Calu3 (cell line): ENCODE measurements at regions not wholly inside any gene's neighbourhood (a gene's known extent, or its start where the extent isn't known, plus 50 kb on each side); places are given as distances from the start of the nearest gene placed in this dataset.

Experiments
- BruUV-seq: library from RNA; stranded (reverse); fragments of 400-500 nt; replicated peaks from 2 replicates; lab custom pipeline; 2021; lab: Mats Ljungman, UMichigan
- CTCF ChIA-PET: fragments of 300-600 bp; sonication (Branson Sonifier 250); formaldehyde crosslinking; loops from one replicate; lab custom pipeline; 2022; ENCODE audit warnings: antibody characterized with exemption; lab: Charles Lee
- DNase-seq: peaks from one replicate; pipeline ENCODE4 v3.0.0; 2022
- H3K27ac Mint-ChIP-seq: one replicate; pipeline ENCODE4 v1.8.0; 2022; ENCODE audit warnings: mixed read lengths; ENCODE audit not compliant: unreplicated experiment
- H3K27me3 Mint-ChIP-seq: one replicate; pipeline ENCODE4 v1.8.0; 2022; ENCODE audit warnings: mixed read lengths; ENCODE audit not compliant: unreplicated experiment
- H3K36me3 Mint-ChIP-seq: one replicate; pipeline ENCODE4 v1.8.0; 2022; ENCODE audit warnings: mild to moderate bottlenecking, moderate library complexity, mixed read lengths; ENCODE audit not compliant: insufficient read depth, unreplicated experiment
- H3K4me1 Mint-ChIP-seq: one replicate; pipeline ENCODE4 v1.8.0; 2022; ENCODE audit warnings: mild to moderate bottlenecking, low read depth, mixed read lengths; ENCODE audit not compliant: unreplicated experiment
- H3K4me3 Mint-ChIP-seq: one replicate; pipeline ENCODE4 v1.8.0; 2022; ENCODE audit warnings: mild to moderate bottlenecking, low read depth, moderate library complexity, mixed read lengths; ENCODE audit not compliant: unreplicated experiment
- H3K9me3 Mint-ChIP-seq: one replicate; pipeline ENCODE4 v1.8.0; 2022; ENCODE audit warnings: low read depth, mixed read lengths; ENCODE audit not compliant: unreplicated experiment
- intact Hi-C: fragments of 100-400 bp; cut with micrococcal nuclease; formaldehyde crosslinking; loops from one replicate; pipeline ENCODE4 v1.10.0; 2022; ENCODE audit not compliant: unreplicated experiment
- TF ChIP-seq, protein P1 (sequence below): fragments of 200-600 bp; IDR thresholded peaks from one replicate; pipeline ENCODE4 v1.8.0; 2022; ENCODE audit warnings: antibody characterized with exemption; ENCODE audit not compliant: unreplicated experiment

DNA sequence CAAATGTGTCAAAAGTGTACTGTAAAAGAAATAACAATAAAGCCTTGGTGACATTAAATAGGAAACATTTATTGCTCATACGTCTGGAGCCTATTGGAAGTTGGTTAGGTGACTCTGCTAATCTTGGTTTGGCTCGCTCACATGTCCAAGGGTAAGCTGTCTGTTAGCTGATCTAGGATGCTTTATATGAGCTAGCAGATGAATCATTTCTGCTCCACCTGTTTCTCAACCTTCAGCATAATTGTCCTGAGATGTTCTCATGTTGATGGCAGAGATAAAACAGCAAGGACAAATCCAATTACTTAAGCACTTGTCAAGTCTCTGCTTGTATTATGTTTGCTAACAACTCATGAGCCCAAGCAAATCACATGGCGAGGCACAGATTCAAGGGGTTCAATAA is 56.0 kb upstream of the CD53 start:
- H3K27me3 Mint-ChIP-seq, result peaks cover 17% of the 10 kb centered on the region
- no peaks in the 10 kb centered on the region for H3K4me1 Mint-ChIP-seq

DNA sequence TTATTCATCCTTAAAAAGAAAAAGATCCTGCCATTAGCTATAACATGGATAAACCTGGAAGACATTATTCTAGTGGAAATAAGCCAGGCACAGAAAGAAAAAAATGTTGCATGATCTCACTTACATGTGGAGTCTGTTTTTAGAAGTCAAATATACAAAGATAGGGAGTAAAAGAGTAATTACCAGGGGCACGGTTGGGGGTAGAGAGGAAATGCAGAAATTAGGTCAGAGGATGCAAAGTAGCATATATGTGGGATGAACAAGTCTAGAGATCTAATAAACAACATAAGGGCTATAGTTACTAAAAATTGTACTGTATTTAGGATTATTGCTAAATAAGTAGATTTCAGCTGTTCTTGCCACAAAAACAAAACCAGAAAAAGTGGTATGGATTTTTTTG is 61.4 kb upstream of the CD53 start:
- BruUV-seq, result no TSS peak
- no peak overlapping the region for H3K4me3 Mint-ChIP-seq
- no peaks in the 10 kb centered on the region for H3K4me1 Mint-ChIP-seq
- no peaks in the 10 kb centered on the region for H3K9me3 Mint-ChIP-seq
- TF ChIP-seq, protein P1, sequence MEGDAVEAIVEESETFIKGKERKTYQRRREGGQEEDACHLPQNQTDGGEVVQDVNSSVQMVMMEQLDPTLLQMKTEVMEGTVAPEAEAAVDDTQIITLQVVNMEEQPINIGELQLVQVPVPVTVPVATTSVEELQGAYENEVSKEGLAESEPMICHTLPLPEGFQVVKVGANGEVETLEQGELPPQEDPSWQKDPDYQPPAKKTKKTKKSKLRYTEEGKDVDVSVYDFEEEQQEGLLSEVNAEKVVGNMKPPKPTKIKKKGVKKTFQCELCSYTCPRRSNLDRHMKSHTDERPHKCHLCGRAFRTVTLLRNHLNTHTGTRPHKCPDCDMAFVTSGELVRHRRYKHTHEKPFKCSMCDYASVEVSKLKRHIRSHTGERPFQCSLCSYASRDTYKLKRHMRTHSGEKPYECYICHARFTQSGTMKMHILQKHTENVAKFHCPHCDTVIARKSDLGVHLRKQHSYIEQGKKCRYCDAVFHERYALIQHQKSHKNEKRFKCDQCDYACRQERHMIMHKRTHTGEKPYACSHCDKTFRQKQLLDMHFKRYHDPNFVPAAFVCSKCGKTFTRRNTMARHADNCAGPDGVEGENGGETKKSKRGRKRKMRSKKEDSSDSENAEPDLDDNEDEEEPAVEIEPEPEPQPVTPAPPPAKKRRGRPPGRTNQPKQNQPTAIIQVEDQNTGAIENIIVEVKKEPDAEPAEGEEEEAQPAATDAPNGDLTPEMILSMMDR, result no peak
- intact Hi-C loops, result no loop called here
- DNase-seq, result no peak
- no peak overlapping the region for H3K27ac Mint-ChIP-seq
- H3K36me3 Mint-ChIP-seq, result no peaks in the 10 kb centered on the region
- CTCF ChIA-PET, result interaction anchor here (0.7 kb wide), 1 partner anchor 153 kb away, joined by 3 read pairs; no protein-coding TSS in a partner anchor
- peaks cover 17% of the 10 kb centered on the region for H3K27me3 Mint-ChIP-seq

More for the DNA sequence above, 56.0 kb upstream of the CD53 start:
- no peak for DNase-seq
- H3K36me3 Mint-ChIP-seq, result no peaks in the 10 kb centered on the region
- H3K27ac Mint-ChIP-seq, result no peak overlapping the region
- intact Hi-C loops, result no loop called here
- no peak overlapping the region for H3K4me3 Mint-ChIP-seq
- TF ChIP-seq, protein P1, result no peak
- H3K9me3 Mint-ChIP-seq, result no peaks in the 10 kb centered on the region
- no TSS peak for BruUV-seq
- CTCF ChIA-PET, result no interaction called here

DNA sequence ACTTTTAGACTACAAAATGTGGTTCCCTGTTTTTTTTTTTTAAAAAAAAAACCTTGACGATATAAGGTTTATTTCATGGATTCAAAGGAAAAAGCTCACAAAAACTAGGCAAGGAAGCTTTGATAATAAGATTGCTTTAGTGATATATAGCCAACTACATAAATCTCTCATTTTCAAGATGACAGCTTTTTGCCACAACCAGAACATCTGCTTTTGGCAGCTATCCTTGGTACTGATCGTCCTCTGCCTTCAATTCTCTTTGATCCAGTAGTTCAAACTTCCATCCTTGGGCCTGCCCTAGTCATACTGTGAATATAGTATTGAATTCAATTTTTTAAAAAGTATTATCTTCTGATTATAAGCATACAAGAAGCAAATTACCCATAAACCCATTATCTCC is 72.9 kb upstream of the CD53 start:
- no peaks in the 10 kb centered on the region for H3K36me3 Mint-ChIP-seq
- no TSS peak for BruUV-seq

DNA sequence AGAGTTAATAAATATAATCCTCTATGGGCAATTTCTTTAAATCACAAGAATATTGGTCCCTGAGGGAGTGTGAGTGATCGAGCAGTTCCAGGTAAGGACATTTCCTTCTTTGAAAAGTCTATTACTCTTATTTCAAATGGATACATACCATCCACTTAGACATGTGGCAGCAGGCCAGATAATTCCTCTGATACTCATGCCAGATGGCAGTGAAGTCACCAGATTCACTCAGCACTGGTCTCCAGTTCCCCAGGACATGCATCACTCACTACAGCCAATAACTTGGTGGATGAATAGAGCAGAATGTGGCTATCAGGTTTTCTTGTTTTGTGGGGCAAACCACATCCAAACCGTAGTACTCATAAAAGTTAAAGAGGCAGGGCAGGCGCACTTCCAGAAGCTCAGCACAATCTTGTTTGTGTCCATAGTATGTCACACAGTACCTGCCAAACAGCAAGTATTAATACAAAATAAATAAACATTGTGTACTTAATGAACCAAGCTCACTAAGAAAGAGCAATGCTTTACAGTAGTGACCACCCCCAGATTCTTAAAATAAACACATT is 74.2 kb upstream of the CD53 start:
- TF ChIP-seq, protein P1, result no peak
- BruUV-seq, result no TSS peak
- Mint-ChIP-seq H3K36me3 (no peaks in the 10 kb centered on the region), H3K4me1 (no peaks in the 10 kb centered on the region), H3K27me3 (peaks cover 28% of the 10 kb centered on the region), H3K4me3 (no peak overlapping the region), H3K9me3 (no peaks in the 10 kb centered on the region), H3K27ac (no peak overlapping the region)
- no peak for DNase-seq
- CTCF ChIA-PET, result interaction anchor here (0.7 kb wide), 1 partner anchor 360 kb away, joined by 4 read pairs; no protein-coding TSS in a partner anchor
- intact Hi-C loops, result no loop called here

More for the DNA sequence above, 72.9 kb upstream of the CD53 start:
- H3K9me3 Mint-ChIP-seq, result no peaks in the 10 kb centered on the region
- H3K27ac Mint-ChIP-seq, result no peak overlapping the region
- H3K4me1 Mint-ChIP-seq, result no peaks in the 10 kb centered on the region
- no peak overlapping the region for H3K4me3 Mint-ChIP-seq
- CTCF ChIA-PET, result interaction anchor here (0.7 kb wide), 1 partner anchor 13 kb away, joined by 3 read pairs; no protein-coding TSS in a partner anchor
- DNase-seq, result no peak
- H3K27me3 Mint-ChIP-seq, result peaks cover 17% of the 10 kb centered on the region
- intact Hi-C loops, result no loop called here
- TF ChIP-seq, protein P1, result no peak
